Activated CD4-positive, alpha-beta T cell treated with anti-CD3 and anti-CD28 coated beads, Interleukin-2, amount 10 ng/mL, durations not matched to agents 24 days and 14 days (primary cell): ENCODE measurements at regions not wholly inside any gene's neighbourhood (a gene's known extent, or its start where the extent isn't known, plus 50 kb on each side); places are given as distances from the start of the nearest gene placed in this dataset.
"Not testable (repeated sequence)": the region's sequence is repeated elsewhere in the genome, so short reads cannot be mapped to it uniquely, and the experiment has no call there.

Experiments used
- DNase-seq: peaks from one replicate; pipeline ENCODE4 v3.0.0; 2022
- H3K27ac Mint-ChIP-seq: one replicate; pipeline ENCODE4 v1.8.0; 2022; ENCODE audit warnings: mild to moderate bottlenecking, mixed read lengths
- H3K27me3 Mint-ChIP-seq: one replicate; pipeline ENCODE4 v1.8.0; 2022; ENCODE audit warnings: mixed read lengths
- H3K36me3 Mint-ChIP-seq: one replicate; pipeline ENCODE4 v1.8.0; 2022; ENCODE audit warnings: low read depth, mild to moderate bottlenecking, mixed read lengths
- H3K4me1 Mint-ChIP-seq: one replicate; pipeline ENCODE4 v1.8.0; 2021; ENCODE audit warnings: mixed read lengths
- H3K4me3 Mint-ChIP-seq: one replicate; pipeline ENCODE4 v1.8.0; 2022; ENCODE audit warnings: mild to moderate bottlenecking, moderate library complexity, mixed read lengths
- H3K9me3 Mint-ChIP-seq: one replicate; pipeline ENCODE4 v1.8.0; 2021; ENCODE audit warnings: mixed read lengths
- intact Hi-C: fragments of 100-400 bp; cut with micrococcal nuclease; formaldehyde crosslinking; loops from one replicate; pipeline ENCODE4 v1.15.1; 2023

DNA sequence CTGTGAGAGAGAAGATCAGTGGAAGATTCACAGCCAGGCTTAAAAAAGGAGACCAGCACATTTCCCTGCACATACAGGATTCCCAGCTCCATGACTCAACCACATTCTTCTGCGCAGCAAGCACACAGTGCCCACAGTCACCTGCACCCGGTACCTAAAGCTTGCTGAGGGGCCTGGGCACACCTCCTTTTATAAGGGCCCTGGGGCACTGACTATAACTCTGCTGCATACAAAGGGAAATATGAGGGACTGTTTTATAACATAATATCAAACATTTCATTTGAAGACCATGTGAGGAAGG is 322.9 kb downstream of the DAD1 start:
- intact Hi-C loops, result loop anchor here (5.0 kb wide), 1 partner anchor 39 kb away; no protein-coding TSS in a partner anchor
- Mint-ChIP-seq H3K4me3 (no peak overlapping the region), H3K27me3 (no peaks in the 10 kb centered on the region), H3K9me3 (no peaks in the 10 kb centered on the region), H3K27ac (peak overlapping the region; percentile 15), H3K4me1 (no peaks in the 10 kb centered on the region), H3K36me3 (no peaks in the 10 kb centered on the region)
- DNase-seq, result no peak

DNA sequence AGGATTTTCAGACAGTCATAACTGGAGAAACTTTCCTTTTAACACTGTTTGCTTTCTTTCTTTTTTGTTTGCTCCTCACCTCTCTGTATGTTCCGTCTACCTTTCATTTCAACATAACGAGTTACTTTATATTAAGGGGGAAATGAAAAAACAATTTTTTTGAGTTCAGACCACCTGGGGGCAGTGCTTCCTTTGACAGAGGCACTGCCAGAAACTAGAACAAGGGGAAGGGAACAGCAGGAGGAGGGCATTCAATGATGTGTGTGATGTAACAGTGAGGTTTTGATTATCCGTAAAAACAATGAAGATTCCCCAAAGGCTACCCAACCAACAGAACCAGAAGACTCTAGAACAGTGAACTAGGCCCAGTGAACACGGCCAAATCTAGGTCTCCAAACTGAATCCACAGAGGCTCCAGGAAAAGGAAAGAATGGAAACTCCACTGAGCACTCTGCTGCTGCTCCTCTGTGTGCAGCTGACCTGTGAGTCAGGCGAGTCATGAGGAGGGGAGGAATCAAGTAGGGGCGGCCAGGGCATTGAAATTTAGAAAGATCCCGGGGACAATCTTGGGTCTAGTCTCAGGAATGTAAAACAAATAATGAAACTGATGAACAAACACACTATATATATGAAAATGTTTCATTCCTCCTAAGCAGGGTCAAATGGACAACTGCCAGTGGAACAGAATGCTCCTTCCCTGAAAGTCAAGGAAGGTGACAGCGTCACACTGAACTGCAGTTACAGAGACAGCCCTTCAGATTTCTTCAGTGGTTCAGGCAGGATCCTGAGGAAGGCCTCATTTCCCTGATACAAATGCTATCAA is 323.5 kb downstream of the DAD1 start:
- DNase-seq, result no peak
- H3K9me3 Mint-ChIP-seq, result no peaks in the 10 kb centered on the region
- no peak overlapping the region for H3K4me3 Mint-ChIP-seq
- H3K4me1 Mint-ChIP-seq, result no peaks in the 10 kb centered on the region
- intact Hi-C loops, result loop anchor here (5.0 kb wide), 1 partner anchor 38 kb away; no protein-coding TSS in a partner anchor
- no peaks in the 10 kb centered on the region for H3K36me3 Mint-ChIP-seq
- no peaks in the 10 kb centered on the region for H3K27me3 Mint-ChIP-seq
- H3K27ac Mint-ChIP-seq, result peak overlapping the region; percentile 51

DNA sequence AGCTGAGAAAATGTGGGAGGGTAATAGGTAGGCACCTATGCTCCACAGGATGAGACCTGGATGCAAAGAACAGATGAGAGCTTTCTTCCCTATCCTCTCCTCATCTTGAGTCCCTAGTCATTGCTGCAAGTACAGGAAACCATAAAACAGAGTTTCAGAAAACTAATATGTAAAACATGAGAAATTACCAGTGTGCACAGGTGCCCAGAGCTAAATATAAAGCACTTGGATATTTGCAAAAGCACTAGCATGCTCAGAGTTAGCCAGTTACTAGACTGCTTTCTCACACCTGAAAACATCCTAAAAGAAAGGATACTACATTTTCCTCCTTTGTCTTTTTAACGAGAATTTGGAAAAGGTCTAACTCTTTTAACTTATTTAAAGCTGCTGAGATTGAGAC is 324.3 kb downstream of the DAD1 start:
- Mint-ChIP-seq H3K9me3 (no peaks in the 10 kb centered on the region), H3K36me3 (no peaks in the 10 kb centered on the region), H3K4me3 (no peak overlapping the region), H3K4me1 (no peaks in the 10 kb centered on the region), H3K27me3 (no peaks in the 10 kb centered on the region), H3K27ac (no peak overlapping the region)
- DNase-seq, result no peak
- intact Hi-C loops, result loop anchor here (5.0 kb wide), 1 partner anchor 37 kb away; no protein-coding TSS in a partner anchor

- Mint-ChIP-seq H3K27ac (no peak overlapping the region), H3K4me1 (no peaks in the 10 kb centered on the region), H3K36me3 (no peaks in the 10 kb centered on the region), H3K27me3 (no peaks in the 10 kb centered on the region), H3K9me3 (no peaks in the 10 kb centered on the region), H3K4me3 (no peak overlapping the region)
- DNase-seq, result no peak
- intact Hi-C loops, result no loop called here
Observed at GRCh38 chr14:22263961-22264360, 325.1 kb downstream of the DAD1 start.

- no peaks in the 10 kb centered on the region for H3K36me3 Mint-ChIP-seq
- H3K27me3 Mint-ChIP-seq, result no peaks in the 10 kb centered on the region
- DNase-seq, result no peak
- no peak overlapping the region for H3K27ac Mint-ChIP-seq
- intact Hi-C loops, result no loop called here
- no peaks in the 10 kb centered on the region for H3K9me3 Mint-ChIP-seq
- H3K4me3 Mint-ChIP-seq, result no peak overlapping the region
- H3K4me1 Mint-ChIP-seq, result no peaks in the 10 kb centered on the region
Observed at GRCh38 chr14:22262881-22263280, 326.1 kb downstream of the DAD1 start.

GRCh38 chr14:22255017-22255950 is 333.7 kb downstream of the DAD1 start:
- Mint-ChIP-seq H3K9me3 (no peaks in the 10 kb centered on the region), H3K36me3 (no peaks in the 10 kb centered on the region), H3K4me3 (no peak overlapping the region), H3K27me3 (no peaks in the 10 kb centered on the region), H3K4me1 (no peaks in the 10 kb centered on the region), H3K27ac (no peak overlapping the region)
- no peak for DNase-seq
- intact Hi-C loops, result no loop called here

GRCh38 chr14:22252686-22253085 is 336.3 kb downstream of the DAD1 start:
- intact Hi-C loops, result no loop called here
- no peak overlapping the region for H3K4me3 Mint-ChIP-seq
- no peaks in the 10 kb centered on the region for H3K4me1 Mint-ChIP-seq

GRCh38 chr14:22251090-22251489 is 337.9 kb downstream of the DAD1 start:
- H3K27ac Mint-ChIP-seq, result no peak overlapping the region
- no peaks in the 10 kb centered on the region for H3K9me3 Mint-ChIP-seq
- no peaks in the 10 kb centered on the region for H3K36me3 Mint-ChIP-seq
- no peaks in the 10 kb centered on the region for H3K27me3 Mint-ChIP-seq
- intact Hi-C loops, result no loop called here
- no peak for DNase-seq
- H3K4me1 Mint-ChIP-seq, result no peaks in the 10 kb centered on the region
- no peak overlapping the region for H3K4me3 Mint-ChIP-seq

More at GRCh38 chr14:22252686-22253085, 336.3 kb downstream of the DAD1 start:
- no peaks in the 10 kb centered on the region for H3K36me3 Mint-ChIP-seq
- H3K27me3 Mint-ChIP-seq, result no peaks in the 10 kb centered on the region
- no peak for DNase-seq
- H3K9me3 Mint-ChIP-seq, result no peaks in the 10 kb centered on the region
- no peak overlapping the region for H3K27ac Mint-ChIP-seq

- Mint-ChIP-seq H3K4me3 (no peak overlapping the region), H3K27me3 (no peaks in the 10 kb centered on the region), H3K36me3 (no peaks in the 10 kb centered on the region), H3K9me3 (no peaks in the 10 kb centered on the region), H3K4me1 (no peaks in the 10 kb centered on the region), H3K27ac (no peak overlapping the region)
- intact Hi-C loops, result no loop called here
- DNase-seq, result no peak
Observed at GRCh38 chr14:22249770-22250169, 339.3 kb downstream of the DAD1 start.

- DNase-seq, result no peak
- Mint-ChIP-seq H3K27ac (no peak overlapping the region), H3K36me3 (no peaks in the 10 kb centered on the region), H3K9me3 (no peaks in the 10 kb centered on the region), H3K4me3 (no peak overlapping the region), H3K27me3 (no peaks in the 10 kb centered on the region), H3K4me1 (no peaks in the 10 kb centered on the region)
- intact Hi-C loops, result no loop called here
Observed at GRCh38 chr14:22243971-22244581, 344.9 kb downstream of the DAD1 start.

- H3K27me3 Mint-ChIP-seq, intact Hi-C loops, DNase-seq, H3K27ac Mint-ChIP-seq, H3K4me3 Mint-ChIP-seq, H3K4me1 Mint-ChIP-seq, H3K36me3 Mint-ChIP-seq, H3K9me3 Mint-ChIP-seq: not testable (repeated sequence)
Observed at GRCh38 chr14:22238320-22238719, 350.7 kb downstream of the DAD1 start.

DNA sequence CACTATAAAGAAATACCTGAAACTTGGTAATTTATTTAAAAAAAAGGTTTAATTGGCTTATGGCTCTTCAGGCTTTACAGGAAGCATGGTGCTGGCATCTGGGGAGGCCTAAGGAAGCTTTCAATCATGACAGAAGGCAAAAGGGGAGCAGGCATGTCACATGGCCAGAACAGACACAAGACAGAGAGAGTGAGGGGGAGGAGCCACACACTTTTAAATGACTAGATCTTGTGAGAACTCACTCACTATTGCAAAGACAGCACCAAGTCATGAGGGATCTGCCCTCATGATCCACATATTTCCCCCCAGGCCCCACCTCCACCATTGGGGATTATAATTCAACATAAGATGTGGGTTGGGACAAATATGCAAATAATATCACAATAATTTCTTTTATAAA is 355.6 kb downstream of the DAD1 start:
- intact Hi-C loops, result no loop called here
- Mint-ChIP-seq H3K4me1 (no peaks in the 10 kb centered on the region), H3K36me3 (peaks cover 2% of the 10 kb centered on the region), H3K27me3 (no peaks in the 10 kb centered on the region), H3K4me3 (no peak overlapping the region), H3K27ac (no peak overlapping the region), H3K9me3 (no peaks in the 10 kb centered on the region)
- no peak for DNase-seq

- Mint-ChIP-seq H3K9me3 (no peaks in the 10 kb centered on the region), H3K27ac (no peak overlapping the region), H3K4me3 (no peak overlapping the region), H3K36me3 (peaks cover 2% of the 10 kb centered on the region), H3K4me1 (no peaks in the 10 kb centered on the region), H3K27me3 (no peaks in the 10 kb centered on the region)
- DNase-seq, result no peak
- intact Hi-C loops, result no loop called here
Observed at GRCh38 chr14:22232933-22233332, 356.1 kb downstream of the DAD1 start.

DNA sequence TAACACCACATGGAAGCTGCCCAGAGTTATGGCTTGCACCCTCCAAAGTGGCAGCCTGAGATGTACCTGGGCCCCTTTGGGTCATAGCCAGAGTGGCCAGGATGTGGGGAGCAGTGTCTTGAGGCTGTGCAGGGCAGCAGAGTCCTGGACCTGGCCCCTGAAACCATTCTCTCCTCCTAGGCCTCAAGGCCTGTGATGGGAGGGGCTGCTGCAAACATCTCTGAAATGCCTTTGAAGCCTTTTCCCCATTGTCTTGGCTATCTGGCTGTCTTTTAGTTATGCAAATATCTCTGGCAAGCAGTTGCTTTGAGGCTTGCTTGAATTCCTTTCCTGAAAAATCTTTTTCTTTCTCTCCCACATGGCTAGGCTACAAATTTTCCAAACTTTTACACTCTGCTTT is 356.5 kb downstream of the DAD1 start:
- intact Hi-C loops, result no loop called here

More for the DNA sequence above, 356.5 kb downstream of the DAD1 start:
- H3K4me1 Mint-ChIP-seq, result no peaks in the 10 kb centered on the region
- no peak for DNase-seq
- no peaks in the 10 kb centered on the region for H3K9me3 Mint-ChIP-seq
- H3K4me3 Mint-ChIP-seq, result no peak overlapping the region
- H3K27me3 Mint-ChIP-seq, result no peaks in the 10 kb centered on the region
- peaks cover 2% of the 10 kb centered on the region for H3K36me3 Mint-ChIP-seq
- H3K27ac Mint-ChIP-seq, result no peak overlapping the region
